NCI-H2171 treated with DMSO at 0.1 percent for 48 hours (cell line): ENCODE measurements at regions not wholly inside any gene's neighbourhood (a gene's known extent, or its start where the extent isn't known, plus 50 kb on each side); places are given as distances from the start of the nearest gene placed in this dataset.

Experiments
- DNase-seq: peaks from one replicate; lab custom pipeline; 2025; lab: John Stamatoyannopoulos, UW

- no peak for DNase-seq
Measured at GRCh38 chr18:47333926-47334635, 82.6 kb upstream of the SKOR2 start.

DNA sequence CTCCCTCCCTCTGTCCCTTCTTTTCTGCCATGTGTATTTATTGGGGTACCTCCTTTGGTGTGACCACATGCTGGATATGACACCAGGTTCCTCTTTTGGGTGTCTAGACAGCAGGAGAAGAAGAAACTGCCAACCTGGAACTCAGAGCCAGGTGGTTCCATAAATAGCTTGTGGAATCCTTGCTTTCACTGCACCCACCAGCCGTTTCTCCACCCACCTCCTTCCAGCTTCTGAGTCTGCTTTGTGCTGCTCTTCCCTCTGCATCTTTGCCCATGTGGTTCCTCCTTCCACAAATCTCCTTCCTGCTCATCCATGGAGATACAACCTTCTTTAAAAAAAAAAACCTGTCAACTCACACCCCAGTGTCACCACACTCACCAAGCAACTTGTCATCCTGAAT is 80.2 kb upstream of the SKOR2 start:
- no peak for DNase-seq

DNA sequence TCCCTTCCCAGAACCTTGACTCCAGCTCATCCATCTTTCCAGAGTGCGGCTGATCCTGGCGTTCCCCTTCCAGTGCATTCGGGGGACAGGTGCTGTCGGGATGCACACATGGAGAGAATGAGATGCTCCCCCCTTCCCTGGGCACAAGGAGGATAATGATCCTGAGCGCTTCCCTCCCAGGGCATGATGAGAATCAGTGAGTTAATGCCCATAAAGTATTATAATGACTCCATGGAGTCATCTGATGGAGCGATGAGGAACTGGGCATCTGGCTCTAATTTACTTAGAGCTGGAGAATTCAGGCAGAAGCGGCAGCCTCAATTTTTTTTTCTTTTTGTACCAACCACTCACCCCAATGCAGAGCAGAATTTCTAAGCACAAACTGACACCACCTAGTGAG is 79.6 kb upstream of the SKOR2 start:
- no peak for DNase-seq

- no peak for DNase-seq
Measured at GRCh38 chr18:47323158-47323557, 71.7 kb upstream of the SKOR2 start.

GRCh38 chr18:47321815-47322214 is 70.4 kb upstream of the SKOR2 start:
- no peak for DNase-seq

GRCh38 chr18:47317824-47318508 is 66.5 kb upstream of the SKOR2 start:
- no peak for DNase-seq

DNA sequence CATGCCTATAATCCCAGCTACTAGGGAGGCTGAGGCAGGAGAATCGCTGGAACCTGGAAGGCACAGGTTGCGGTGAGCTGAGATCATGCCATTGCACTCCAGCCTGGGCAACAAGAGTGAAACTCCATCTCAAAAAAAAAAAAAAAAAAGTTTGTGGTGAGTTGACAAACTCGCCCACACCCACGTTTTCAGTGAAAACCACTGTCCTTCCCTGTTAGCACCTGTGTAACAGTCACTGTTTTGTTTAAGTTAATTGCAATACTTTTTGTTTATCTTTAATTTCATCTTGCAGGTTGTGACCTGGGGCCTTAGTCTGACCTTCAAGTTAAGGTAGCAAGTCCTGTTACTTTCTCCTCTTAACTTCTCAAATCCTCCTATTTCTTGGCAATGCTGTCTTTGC is 65.5 kb upstream of the SKOR2 start:
- no peak for DNase-seq

GRCh38 chr18:47313901-47314300 is 62.4 kb upstream of the SKOR2 start:
- no peak for DNase-seq

- no peak for DNase-seq
Measured at GRCh38 chr18:47311585-47311984, 60.1 kb upstream of the SKOR2 start.
